Renal pelvis (tissue), 1 donor: ENCODE measurements at regions not wholly inside any gene's neighbourhood (a gene's known extent, or its start where the extent isn't known, plus 50 kb on each side); places are given as distances from the start of the nearest gene placed in this dataset.

Experiments
- DNase-seq: peaks from one replicate; pipeline ENCODE4 v3.0.0-alpha.2; 2013

- no peak for DNase-seq
Observed at GRCh38 chr16:74232806-74233465, 63.7 kb upstream of the PSMD7 start.

- no peak for DNase-seq
Observed at GRCh38 chr16:74230126-74230525, 66.5 kb upstream of the PSMD7 start.

- peak; percentile 23 for DNase-seq
Observed at GRCh38 chr16:74226338-74226954, 70.2 kb upstream of the PSMD7 start.

GRCh38 chr16:74224828-74225612 lies 71.6 kb upstream of the PSMD7 start:
- DNase-seq: peak; percentile 10

GRCh38 chr16:74221828-74222227 lies 74.8 kb upstream of the PSMD7 start:
- no peak for DNase-seq

GRCh38 chr16:74219706-74220105 lies 76.9 kb upstream of the PSMD7 start:
- no peak for DNase-seq

GRCh38 chr16:74218871-74219270 lies 77.7 kb upstream of the PSMD7 start:
- no peak for DNase-seq

- no peak for DNase-seq
Observed at GRCh38 chr16:74216319-74216718, 80.3 kb upstream of the PSMD7 start.

GRCh38 chr16:74215249-74215648 lies 81.4 kb upstream of the PSMD7 start:
- no peak for DNase-seq

GRCh38 chr16:74213372-74213771 lies 83.2 kb upstream of the PSMD7 start:
- DNase-seq: no peak

- DNase-seq: no peak
Observed at GRCh38 chr16:74210245-74210644, 86.4 kb upstream of the PSMD7 start.

- no peak for DNase-seq
Observed at GRCh38 chr16:74202009-74202408, 94.6 kb upstream of the PSMD7 start.

GRCh38 chr16:74201576-74201975 lies 95.0 kb upstream of the PSMD7 start:
- DNase-seq: no peak

- DNase-seq: no peak
Observed at GRCh38 chr16:74200921-74201320, 95.7 kb upstream of the PSMD7 start.

GRCh38 chr16:74199842-74200124 lies 96.8 kb upstream of the PSMD7 start:
- DNase-seq: no peak

- no peak for DNase-seq
Observed at GRCh38 chr16:74199066-74199841, 97.4 kb upstream of the PSMD7 start.

- DNase-seq: no peak
Observed at GRCh38 chr16:74192281-74192797, 104.3 kb upstream of the PSMD7 start.

GRCh38 chr16:74190292-74190691 lies 106.3 kb upstream of the PSMD7 start:
- no peak for DNase-seq

- DNase-seq: no peak
Observed at GRCh38 chr16:74188856-74189255, 107.8 kb upstream of the PSMD7 start.

- peak; percentile 23 for DNase-seq
Observed at GRCh38 chr16:74186561-74186971, 110.0 kb upstream of the PSMD7 start.

GRCh38 chr16:74184839-74185238 lies 111.8 kb upstream of the PSMD7 start:
- DNase-seq: no peak

- no peak for DNase-seq
Observed at GRCh38 chr16:74183601-74184360, 112.8 kb upstream of the PSMD7 start.
